Neural crest cell (in vitro differentiated cells): ENCODE measurements at regions not wholly inside any gene's neighbourhood (a gene's known extent, or its start where the extent isn't known, plus 50 kb on each side); places are given as distances from the start of the nearest gene placed in this dataset.

Experiments used
- DNase-seq: peaks from one replicate; pipeline ENCODE4 v3.0.0; 2021; ENCODE audit warnings: low read depth, mixed read lengths, low spot score
- H3K27ac Mint-ChIP-seq: one replicate; pipeline ENCODE4 v1.8.0; 2021; ENCODE audit warnings: mild to moderate bottlenecking, mixed read lengths; ENCODE audit not compliant: unreplicated experiment
- H3K27me3 Mint-ChIP-seq: 2 replicates; pipeline ENCODE4 v1.8.0; 2021; ENCODE audit warnings: low read depth, mild to moderate bottlenecking, mixed read lengths
- H3K36me3 Mint-ChIP-seq: 2 replicates; pipeline ENCODE4 v1.8.0; 2021; ENCODE audit warnings: low read depth, mild to moderate bottlenecking, mixed read lengths
- H3K4me1 Mint-ChIP-seq: 2 replicates; pipeline ENCODE4 v1.8.0; 2021; ENCODE audit warnings: mixed read lengths
- H3K4me3 Mint-ChIP-seq: one replicate; pipeline ENCODE4 v1.8.0; 2021; ENCODE audit warnings: mild to moderate bottlenecking, mixed read lengths
- H3K9me3 Mint-ChIP-seq: 2 replicates; pipeline ENCODE4 v1.8.0; 2021; ENCODE audit warnings: mixed read lengths
- CTCF ChIP-seq: fragments of 200-600 bp; sonication (generic); conservative IDR thresholded peaks from 2 replicates; pipeline ENCODE4 v1.5.0; 2021; ENCODE audit warnings: antibody characterized with exemption, mild to moderate bottlenecking

- H3K4me1 Mint-ChIP-seq, result peaks cover 7% of the 10 kb centered on the region
- H3K4me3 Mint-ChIP-seq, result no peak overlapping the region
- H3K27me3 Mint-ChIP-seq, result no peaks in the 10 kb centered on the region
- H3K36me3 Mint-ChIP-seq, result no peaks in the 10 kb centered on the region
- no peak overlapping the region for H3K27ac Mint-ChIP-seq
- H3K9me3 Mint-ChIP-seq, result peaks cover 4% of the 10 kb centered on the region
- TF ChIP-seq CTCF, result no peak
- no peak for DNase-seq
Measured at GRCh38 chr2:106953779-106954178, 67.8 kb upstream of the ST6GAL2 start.

DNA sequence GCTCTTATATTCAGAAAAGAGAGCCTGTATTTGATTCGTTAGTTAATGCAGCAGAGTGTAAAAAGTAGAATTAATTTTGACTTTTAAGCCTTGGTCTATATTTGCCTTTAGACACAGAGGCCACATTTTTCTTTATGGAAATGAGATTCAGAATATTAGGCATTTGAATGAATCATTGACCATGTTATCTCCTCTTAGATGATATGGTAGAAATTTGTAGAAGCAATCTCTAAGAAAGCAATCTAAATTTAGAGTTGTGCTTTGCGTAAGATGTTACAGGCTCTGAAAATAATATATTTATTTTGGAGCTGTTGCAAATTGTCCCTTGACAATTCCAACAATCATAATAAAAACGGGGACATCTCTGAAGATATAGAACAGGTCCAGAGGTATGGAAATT is 68.3 kb upstream of the ST6GAL2 start:
- Mint-ChIP-seq H3K9me3 (peaks cover 4% of the 10 kb centered on the region), H3K27me3 (no peaks in the 10 kb centered on the region), H3K36me3 (no peaks in the 10 kb centered on the region), H3K4me3 (no peak overlapping the region), H3K27ac (no peak overlapping the region), H3K4me1 (peaks cover 7% of the 10 kb centered on the region)
- TF ChIP-seq CTCF, result no peak
- DNase-seq, result no peak

- H3K9me3 Mint-ChIP-seq, result peaks cover 3% of the 10 kb centered on the region
Measured at GRCh38 chr2:106956416-106956815, 70.4 kb upstream of the ST6GAL2 start.

DNA sequence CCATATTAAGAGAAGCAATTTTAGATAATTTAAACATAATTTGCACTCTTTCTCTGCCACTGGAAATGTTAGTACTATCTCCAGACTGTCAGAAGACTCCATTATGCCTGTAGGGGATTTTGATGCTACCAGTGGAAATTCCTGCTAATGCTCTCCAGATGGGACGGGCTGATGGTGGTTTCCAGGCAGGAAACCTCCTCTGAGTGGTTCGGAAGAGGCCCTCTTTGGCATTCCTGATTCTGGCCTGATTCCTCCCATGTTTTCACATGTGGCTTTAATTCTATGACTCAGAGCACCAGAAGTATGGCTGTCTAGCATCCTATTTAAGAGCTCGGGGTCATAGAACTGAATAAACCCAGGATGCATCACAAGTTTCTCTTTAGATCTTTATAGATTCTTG is 70.9 kb upstream of the ST6GAL2 start:
- no peaks in the 10 kb centered on the region for H3K27me3 Mint-ChIP-seq
- no peak for TF ChIP-seq CTCF
- no peaks in the 10 kb centered on the region for H3K36me3 Mint-ChIP-seq
- no peak for DNase-seq
- no peaks in the 10 kb centered on the region for H3K9me3 Mint-ChIP-seq
- no peak overlapping the region for H3K4me3 Mint-ChIP-seq
- H3K4me1 Mint-ChIP-seq, result peaks cover 7% of the 10 kb centered on the region
- no peak overlapping the region for H3K27ac Mint-ChIP-seq

More at GRCh38 chr2:106956416-106956815, 70.4 kb upstream of the ST6GAL2 start:
- TF ChIP-seq CTCF, result no peak
- DNase-seq, result no peak
- H3K4me3 Mint-ChIP-seq, result no peak overlapping the region
- H3K36me3 Mint-ChIP-seq, result no peaks in the 10 kb centered on the region
- H3K27me3 Mint-ChIP-seq, result no peaks in the 10 kb centered on the region
- H3K27ac Mint-ChIP-seq, result no peak overlapping the region
- peaks cover 7% of the 10 kb centered on the region for H3K4me1 Mint-ChIP-seq

DNA sequence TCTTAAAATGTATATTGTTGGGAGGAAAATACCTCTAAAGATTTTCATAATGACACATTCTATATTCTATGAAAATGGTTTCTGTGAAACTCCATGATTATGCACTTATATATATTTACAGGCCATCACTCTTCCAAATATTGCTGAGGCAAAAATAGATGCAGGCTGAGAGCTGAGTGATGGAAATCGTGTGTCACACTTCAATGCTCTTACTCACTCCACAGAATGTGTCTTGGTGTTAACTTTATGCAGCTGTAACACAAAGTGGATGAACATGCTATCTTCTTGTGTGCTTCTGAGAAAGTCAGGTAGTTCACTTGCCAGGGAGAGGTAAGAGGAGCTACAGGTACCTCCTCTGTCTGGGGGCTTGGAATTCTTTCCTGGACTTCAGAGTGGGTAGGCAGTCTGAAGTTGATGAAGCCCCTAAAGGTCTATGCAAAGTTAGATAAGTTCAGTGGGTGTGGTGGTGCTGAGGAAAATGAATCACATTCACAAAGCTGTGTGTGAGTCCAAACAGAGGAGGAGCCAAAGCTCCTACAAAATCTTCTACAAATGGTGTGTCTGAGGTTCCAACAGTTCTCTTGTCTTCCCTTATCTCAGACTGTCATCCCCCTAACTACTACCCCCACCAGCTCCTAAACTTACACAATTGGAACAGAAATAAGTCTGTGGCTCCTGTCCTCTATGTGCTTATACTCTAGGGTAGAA is 74.2 kb upstream of the ST6GAL2 start:
- H3K27me3 Mint-ChIP-seq, result no peaks in the 10 kb centered on the region

More for the DNA sequence above, 74.2 kb upstream of the ST6GAL2 start:
- Mint-ChIP-seq H3K4me3 (no peak overlapping the region), H3K27ac (no peak overlapping the region), H3K9me3 (no peaks in the 10 kb centered on the region), H3K4me1 (peaks cover 7% of the 10 kb centered on the region), H3K36me3 (no peaks in the 10 kb centered on the region)
- no peak for DNase-seq
- no peak for TF ChIP-seq CTCF
